ENCODE measurements at regions not wholly inside any gene's neighbourhood (a gene's known extent, or its start where the extent isn't known, plus 50 kb on each side); places are given as distances from the start of the nearest gene placed in this dataset.

DNA sequence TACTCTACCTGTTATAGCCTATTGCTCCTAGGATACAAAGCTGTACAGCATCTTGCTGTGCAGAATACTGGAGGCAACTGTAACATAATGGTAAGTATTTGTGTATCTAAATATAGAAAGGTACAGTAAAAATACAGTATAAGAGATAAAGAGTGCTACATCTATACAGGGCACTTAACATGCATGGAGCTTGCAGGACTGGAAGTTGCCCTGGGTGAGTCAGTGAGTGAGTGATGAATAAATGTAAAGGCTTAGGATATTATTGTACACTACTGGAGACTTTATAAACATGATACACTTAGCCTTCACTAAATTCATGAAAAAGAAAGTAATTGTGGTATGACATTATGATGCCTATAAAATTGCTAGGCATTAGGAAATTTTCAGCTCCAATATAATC is 65.5 kb upstream of the OSMR start:
- TF ChIP-seq, protein P1, sequence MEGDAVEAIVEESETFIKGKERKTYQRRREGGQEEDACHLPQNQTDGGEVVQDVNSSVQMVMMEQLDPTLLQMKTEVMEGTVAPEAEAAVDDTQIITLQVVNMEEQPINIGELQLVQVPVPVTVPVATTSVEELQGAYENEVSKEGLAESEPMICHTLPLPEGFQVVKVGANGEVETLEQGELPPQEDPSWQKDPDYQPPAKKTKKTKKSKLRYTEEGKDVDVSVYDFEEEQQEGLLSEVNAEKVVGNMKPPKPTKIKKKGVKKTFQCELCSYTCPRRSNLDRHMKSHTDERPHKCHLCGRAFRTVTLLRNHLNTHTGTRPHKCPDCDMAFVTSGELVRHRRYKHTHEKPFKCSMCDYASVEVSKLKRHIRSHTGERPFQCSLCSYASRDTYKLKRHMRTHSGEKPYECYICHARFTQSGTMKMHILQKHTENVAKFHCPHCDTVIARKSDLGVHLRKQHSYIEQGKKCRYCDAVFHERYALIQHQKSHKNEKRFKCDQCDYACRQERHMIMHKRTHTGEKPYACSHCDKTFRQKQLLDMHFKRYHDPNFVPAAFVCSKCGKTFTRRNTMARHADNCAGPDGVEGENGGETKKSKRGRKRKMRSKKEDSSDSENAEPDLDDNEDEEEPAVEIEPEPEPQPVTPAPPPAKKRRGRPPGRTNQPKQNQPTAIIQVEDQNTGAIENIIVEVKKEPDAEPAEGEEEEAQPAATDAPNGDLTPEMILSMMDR (conservative IDR thresholded peaks at IDR 0.05), result no peak
- no peak for TF ChIP-seq ZFX (IDR thresholded peaks at IDR 0.05)
- H3K27ac ChIP-seq, result no peak overlapping the region

DNA sequence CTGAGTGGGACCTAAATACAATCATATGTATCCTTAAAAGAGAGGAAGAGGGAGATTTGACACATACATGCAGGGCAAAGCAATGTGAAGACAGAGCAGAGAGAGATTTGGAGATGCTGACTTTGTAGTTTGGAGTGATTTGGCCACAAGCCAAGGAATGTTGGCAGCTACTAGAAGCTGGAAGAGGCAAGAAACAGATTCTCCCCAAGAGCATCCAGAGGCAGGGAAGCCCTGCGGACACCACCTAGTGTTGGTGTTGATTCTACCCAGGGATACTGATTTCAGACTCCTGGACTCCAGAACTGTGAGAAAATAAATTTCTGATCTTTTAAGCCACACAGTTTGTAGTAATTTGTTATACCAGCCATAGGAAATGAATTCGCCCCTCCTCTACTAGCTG is 64.9 kb upstream of the OSMR start:
- no peak overlapping the region for H3K27ac ChIP-seq

DNA sequence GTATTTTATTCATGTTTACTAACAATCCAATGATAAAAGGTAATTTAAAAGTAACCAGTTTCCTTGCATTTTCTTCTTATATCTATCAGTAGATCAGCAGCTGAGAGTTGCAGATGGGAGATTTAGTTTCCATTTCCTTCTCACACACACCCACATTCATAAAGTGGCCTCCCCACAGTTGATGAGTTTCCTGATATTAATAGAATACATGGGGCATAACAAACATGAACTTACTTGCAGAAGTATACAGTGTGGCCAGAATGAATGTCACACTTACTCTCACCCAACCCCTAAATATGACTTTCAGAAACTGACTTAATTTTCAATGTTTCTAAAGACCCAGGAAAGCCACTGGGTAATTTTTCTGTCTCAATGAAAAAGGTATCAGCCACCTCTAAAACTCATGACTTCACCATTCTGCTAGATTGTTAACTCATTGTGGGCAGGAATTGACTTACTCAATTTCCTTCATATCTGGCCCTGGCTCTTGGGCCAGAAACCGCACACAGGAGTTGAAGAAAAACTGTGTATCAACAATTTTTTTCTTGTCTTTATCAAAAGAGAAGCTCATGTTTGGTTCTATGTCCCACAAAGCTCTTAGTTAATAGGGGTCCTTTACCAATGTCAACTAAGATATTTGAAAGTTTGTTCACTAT is 63.5 kb upstream of the OSMR start:
- TF ChIP-seq, protein P1 (conservative IDR thresholded peaks at IDR 0.05), result no peak
- no peak overlapping the region for H3K27ac ChIP-seq

More for the DNA sequence above, 64.9 kb upstream of the OSMR start:
- no peak for TF ChIP-seq ZFX (IDR thresholded peaks at IDR 0.05)
- TF ChIP-seq, protein P1 (conservative IDR thresholded peaks at IDR 0.05), result peak; percentile 48

DNA sequence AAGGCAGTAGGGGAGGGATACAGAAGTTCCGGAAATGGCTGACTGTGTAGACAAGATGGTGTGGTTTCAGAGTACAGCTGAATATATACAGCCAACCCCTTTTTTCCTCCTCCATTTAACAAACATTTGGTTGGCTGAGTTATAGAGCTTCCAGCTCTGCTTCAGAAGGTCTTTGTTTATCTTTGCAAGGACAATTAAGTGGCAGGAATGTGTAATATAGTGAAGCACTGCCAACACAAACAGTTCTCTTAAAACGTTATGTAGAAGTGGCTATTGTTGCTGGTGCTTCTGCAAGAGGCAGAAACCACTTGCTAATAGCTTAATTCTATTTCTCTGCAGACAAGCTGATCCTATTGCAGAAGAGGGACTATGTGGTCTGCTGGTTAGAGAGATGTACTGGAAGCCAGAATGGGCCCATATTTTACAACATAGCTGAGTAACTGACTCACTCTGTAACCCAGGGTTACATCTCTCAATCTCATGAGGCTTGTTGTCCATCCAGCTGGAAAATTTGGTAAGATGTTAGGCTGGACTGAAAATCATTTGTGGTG is 62.7 kb upstream of the OSMR start:
- TF ChIP-seq ZFX (IDR thresholded peaks at IDR 0.05), result no peak
- TF ChIP-seq, protein P1 (conservative IDR thresholded peaks at IDR 0.05), result no peak
- H3K27ac ChIP-seq, result no peak overlapping the region

DNA sequence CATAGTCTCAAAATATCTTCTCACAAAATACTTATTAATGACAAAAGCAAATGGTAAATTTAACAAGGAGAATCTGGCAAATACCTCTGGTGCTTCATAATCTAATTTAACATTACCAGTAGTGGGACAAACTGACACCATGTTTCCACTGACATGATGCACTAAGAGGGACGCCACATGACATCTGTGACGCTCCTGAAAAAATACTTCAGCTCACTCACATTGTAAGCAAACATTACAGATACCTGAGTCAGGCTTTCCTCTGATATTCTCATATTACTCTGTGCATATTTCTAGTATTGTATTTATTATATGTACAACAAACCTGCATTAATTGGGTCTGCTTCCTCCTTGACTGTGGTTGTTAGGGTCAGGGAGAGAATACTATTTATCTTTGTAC is 56.7 kb upstream of the OSMR start:
- TF ChIP-seq, protein P1 (conservative IDR thresholded peaks at IDR 0.05), result no peak
- no peak for TF ChIP-seq ZFX (IDR thresholded peaks at IDR 0.05)
- no peak overlapping the region for H3K27ac ChIP-seq

DNA sequence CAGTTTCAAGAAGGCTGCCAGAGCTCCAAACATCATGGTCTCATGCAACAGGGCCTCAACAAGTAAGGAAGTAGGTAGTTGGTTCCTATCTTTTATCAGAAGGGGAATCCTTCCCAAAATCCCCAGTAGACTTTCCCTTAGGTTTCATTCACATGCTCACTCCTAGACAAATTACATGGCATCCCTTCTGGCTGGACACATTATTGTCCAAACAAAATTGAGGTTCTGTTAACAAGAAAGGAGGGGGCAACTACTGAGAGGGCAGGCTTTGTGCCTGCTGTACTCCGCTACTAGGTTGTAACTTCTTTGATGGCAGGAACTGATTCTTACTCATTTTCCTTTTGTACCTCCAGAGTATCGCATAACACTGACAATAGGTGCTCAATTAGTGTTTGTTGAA is 56.0 kb upstream of the OSMR start:
- H3K27ac ChIP-seq, result no peak overlapping the region
- TF ChIP-seq, protein P1 (conservative IDR thresholded peaks at IDR 0.05), result no peak
- TF ChIP-seq ZFX (IDR thresholded peaks at IDR 0.05), result no peak

DNA sequence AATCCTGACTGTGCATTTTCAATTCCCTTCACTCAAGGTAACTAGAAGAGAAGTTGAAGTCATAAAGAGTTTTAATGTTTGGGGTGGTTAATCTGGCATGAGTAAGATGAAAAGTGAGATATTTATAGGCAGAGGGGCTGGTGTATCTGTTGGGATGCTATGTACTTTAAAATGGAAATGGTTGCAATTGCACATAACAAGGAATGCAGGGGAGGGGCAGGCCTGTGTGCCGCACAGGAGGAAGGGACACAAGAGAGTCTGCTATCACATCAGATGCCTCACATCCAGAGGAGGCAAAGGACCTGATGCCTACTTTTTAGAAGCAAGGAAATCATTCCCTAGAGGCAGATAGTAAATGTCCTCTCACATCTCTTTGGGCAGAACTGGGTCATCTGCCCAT is 55.5 kb upstream of the OSMR start:
- H3K27ac ChIP-seq, result no peak overlapping the region
- no peak for TF ChIP-seq ZFX (IDR thresholded peaks at IDR 0.05)
- TF ChIP-seq, protein P1 (conservative IDR thresholded peaks at IDR 0.05), result no peak
